Neural cell (in vitro differentiated cells): ENCODE measurements at regions not wholly inside any gene's neighbourhood (a gene's known extent, or its start where the extent isn't known, plus 50 kb on each side); places are given as distances from the start of the nearest gene placed in this dataset.

Experiments used
- EP300 ChIP-seq: fragments of 450-650 bp; conservative IDR thresholded peaks from 2 replicates; pipeline ENCODE4 v1.6.1; 2014; ENCODE audit warnings: antibody characterized with exemption, mild to moderate bottlenecking, moderate library complexity; ENCODE audit not compliant: poor library complexity, severe bottlenecking
- EZH2 ChIP-seq: fragments of 200-600, 300-800 bp; shearing (Covaris generic), sonication (generic); IDR thresholded peaks from 2 replicates; pipeline ENCODE4 v1.6.1; 2014; ENCODE audit warnings: antibody characterized with exemption, low read length, borderline replicate concordance, mild to moderate bottlenecking; ENCODE audit not compliant: insufficient read depth, poor library complexity, severe bottlenecking
- MXI1 ChIP-seq: fragments of 450-650 bp; conservative IDR thresholded peaks from 2 replicates; pipeline ENCODE4 v1.6.1; 2014; ENCODE audit warnings: antibody characterized with exemption, mild to moderate bottlenecking; ENCODE audit not compliant: poor library complexity, severe bottlenecking
- POLR2AphosphoS5 ChIP-seq: IDR thresholded peaks from 2 replicates; pipeline ENCODE4 v1.6.1; 2012
- RAD21 ChIP-seq: fragments of 450-650 bp; conservative IDR thresholded peaks from 2 replicates; pipeline ENCODE4 v1.6.1; 2014; ENCODE audit warnings: antibody characterized with exemption, mild to moderate bottlenecking, moderate library complexity
- SMC3 ChIP-seq: fragments of 450-650 bp; conservative IDR thresholded peaks from 2 replicates; pipeline ENCODE4 v1.6.1; 2014; ENCODE audit warnings: antibody characterized with exemption, mild to moderate bottlenecking, moderate library complexity; ENCODE audit not compliant: poor library complexity
- TAF1 ChIP-seq: IDR thresholded peaks from 2 replicates; pipeline ENCODE4 v1.6.1; 2012; ENCODE audit warnings: low read depth
- TF ChIP-seq, protein P1 (sequence below): IDR thresholded peaks from 2 replicates; pipeline ENCODE4 v1.6.1; 2012; ENCODE audit warnings: borderline replicate concordance
- TF ChIP-seq, protein P2 (sequence below): fragments of 450-650 bp; IDR thresholded peaks from 2 replicates; pipeline ENCODE4 v1.5.1; 2014; ENCODE audit warnings: antibody characterized with exemption, mild to moderate bottlenecking, moderate library complexity; ENCODE audit not compliant: poor library complexity, severe bottlenecking

DNA sequence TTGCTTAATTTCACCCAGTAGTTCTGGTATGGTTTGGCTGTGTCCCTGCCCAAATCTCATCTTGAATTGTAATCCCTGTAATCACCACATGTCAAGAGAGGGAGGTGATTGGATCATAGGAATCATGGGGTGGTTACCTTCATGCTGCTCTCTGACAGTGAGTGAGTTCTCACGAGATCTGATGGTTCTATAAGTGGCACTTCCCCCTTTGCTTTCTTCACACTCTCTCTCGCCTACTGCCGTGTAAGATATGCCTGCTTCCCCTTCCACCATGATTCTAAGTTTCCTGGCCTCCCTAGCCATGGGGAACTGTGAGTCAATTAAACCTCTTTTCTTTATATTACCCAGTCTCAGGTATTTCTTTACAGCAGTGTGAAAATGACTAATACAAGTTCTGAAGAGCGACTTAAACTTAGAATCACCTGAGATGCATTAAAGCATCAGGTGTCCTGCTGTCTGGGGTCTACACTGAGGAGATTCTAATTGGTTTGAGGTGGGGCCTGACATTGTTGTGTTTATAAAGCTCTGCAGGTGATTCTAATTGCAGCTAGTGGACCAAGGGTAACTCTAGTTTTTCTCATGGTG is 82.1 kb upstream of the DTNBP1 start:
- TF ChIP-seq EZH2 (no peak), RAD21 (no peak), POLR2AphosphoS5 (no peak), TAF1 (no peak), MXI1 (no peak), SMC3 (no peak), EP300 (no peak)
- TF ChIP-seq, protein P1, sequence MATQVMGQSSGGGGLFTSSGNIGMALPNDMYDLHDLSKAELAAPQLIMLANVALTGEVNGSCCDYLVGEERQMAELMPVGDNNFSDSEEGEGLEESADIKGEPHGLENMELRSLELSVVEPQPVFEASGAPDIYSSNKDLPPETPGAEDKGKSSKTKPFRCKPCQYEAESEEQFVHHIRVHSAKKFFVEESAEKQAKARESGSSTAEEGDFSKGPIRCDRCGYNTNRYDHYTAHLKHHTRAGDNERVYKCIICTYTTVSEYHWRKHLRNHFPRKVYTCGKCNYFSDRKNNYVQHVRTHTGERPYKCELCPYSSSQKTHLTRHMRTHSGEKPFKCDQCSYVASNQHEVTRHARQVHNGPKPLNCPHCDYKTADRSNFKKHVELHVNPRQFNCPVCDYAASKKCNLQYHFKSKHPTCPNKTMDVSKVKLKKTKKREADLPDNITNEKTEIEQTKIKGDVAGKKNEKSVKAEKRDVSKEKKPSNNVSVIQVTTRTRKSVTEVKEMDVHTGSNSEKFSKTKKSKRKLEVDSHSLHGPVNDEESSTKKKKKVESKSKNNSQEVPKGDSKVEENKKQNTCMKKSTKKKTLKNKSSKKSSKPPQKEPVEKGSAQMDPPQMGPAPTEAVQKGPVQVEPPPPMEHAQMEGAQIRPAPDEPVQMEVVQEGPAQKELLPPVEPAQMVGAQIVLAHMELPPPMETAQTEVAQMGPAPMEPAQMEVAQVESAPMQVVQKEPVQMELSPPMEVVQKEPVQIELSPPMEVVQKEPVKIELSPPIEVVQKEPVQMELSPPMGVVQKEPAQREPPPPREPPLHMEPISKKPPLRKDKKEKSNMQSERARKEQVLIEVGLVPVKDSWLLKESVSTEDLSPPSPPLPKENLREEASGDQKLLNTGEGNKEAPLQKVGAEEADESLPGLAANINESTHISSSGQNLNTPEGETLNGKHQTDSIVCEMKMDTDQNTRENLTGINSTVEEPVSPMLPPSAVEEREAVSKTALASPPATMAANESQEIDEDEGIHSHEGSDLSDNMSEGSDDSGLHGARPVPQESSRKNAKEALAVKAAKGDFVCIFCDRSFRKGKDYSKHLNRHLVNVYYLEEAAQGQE = no peak
- TF ChIP-seq, protein P2, sequence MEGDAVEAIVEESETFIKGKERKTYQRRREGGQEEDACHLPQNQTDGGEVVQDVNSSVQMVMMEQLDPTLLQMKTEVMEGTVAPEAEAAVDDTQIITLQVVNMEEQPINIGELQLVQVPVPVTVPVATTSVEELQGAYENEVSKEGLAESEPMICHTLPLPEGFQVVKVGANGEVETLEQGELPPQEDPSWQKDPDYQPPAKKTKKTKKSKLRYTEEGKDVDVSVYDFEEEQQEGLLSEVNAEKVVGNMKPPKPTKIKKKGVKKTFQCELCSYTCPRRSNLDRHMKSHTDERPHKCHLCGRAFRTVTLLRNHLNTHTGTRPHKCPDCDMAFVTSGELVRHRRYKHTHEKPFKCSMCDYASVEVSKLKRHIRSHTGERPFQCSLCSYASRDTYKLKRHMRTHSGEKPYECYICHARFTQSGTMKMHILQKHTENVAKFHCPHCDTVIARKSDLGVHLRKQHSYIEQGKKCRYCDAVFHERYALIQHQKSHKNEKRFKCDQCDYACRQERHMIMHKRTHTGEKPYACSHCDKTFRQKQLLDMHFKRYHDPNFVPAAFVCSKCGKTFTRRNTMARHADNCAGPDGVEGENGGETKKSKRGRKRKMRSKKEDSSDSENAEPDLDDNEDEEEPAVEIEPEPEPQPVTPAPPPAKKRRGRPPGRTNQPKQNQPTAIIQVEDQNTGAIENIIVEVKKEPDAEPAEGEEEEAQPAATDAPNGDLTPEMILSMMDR = no peak
